ENCODE measurements at regions not wholly inside any gene's neighbourhood (a gene's known extent, or its start where the extent isn't known, plus 50 kb on each side); places are given as distances from the start of the nearest gene placed in this dataset.

- DNase-seq (ENCODE audit: low spot score) (no peak), FAIRE-seq (no peak), ATAC-seq (no peak)
- H3K4me1 ChIP-seq (ENCODE audit: insufficient read depth, low read length) = no peaks in the 10 kb centered on the region
- H3K4me2 ChIP-seq (ENCODE audit: low read depth, low read length) = no peak overlapping the region
- H2AFZ ChIP-seq (ENCODE audit: low read length) = no peak overlapping the region
- no peaks in the 10 kb centered on the region for H3K79me2 ChIP-seq (ENCODE audit: insufficient read depth, low read length)
- no peak overlapping the region for H3K27ac ChIP-seq (ENCODE audit: extremely low read length, insufficient read depth, low read length)
- BruUV-seq (replicated peaks) = no TSS peak
- H4K20me1 ChIP-seq (ENCODE audit: insufficient read depth, low read length) = no peaks in the 10 kb centered on the region
- no peak overlapping the region for H3K4me3 ChIP-seq (replicated peaks in 1 of 3; ENCODE audit: insufficient read depth in 1 of 3, low read depth in 2 of 3, low read length in 3 of 3)
- H3K9ac ChIP-seq (ENCODE audit: insufficient read depth, low read depth, low read length) = no peak overlapping the region
- POLR2A ChIA-PET = no interaction called here
- H3K36me3 ChIP-seq (replicated peaks in 1 of 2; ENCODE audit: control insufficient read depth in 1 of 2, insufficient read depth in 2 of 2, low read length in 2 of 2) = no peaks in the 10 kb centered on the region
- no peaks in the 10 kb centered on the region for H3K27me3 ChIP-seq (ENCODE audit: control insufficient read depth in 1 of 2, insufficient read depth in 2 of 2, low read length in 2 of 2)
- in situ Hi-C loops (cut with HindIII; ENCODE audit: extremely low pct_ligation_motif_present, low pct_unique_long_range_greater_than_20kb) (no loop called here), intact Hi-C loops (cut with micrococcal nuclease; ENCODE audit: unreplicated experiment) (no loop called here)
- CTCF ChIA-PET (ENCODE audit: low intra/inter-chr PET ratio, low total read pairs) = no interaction called here
- TF ChIP-seq BATF2 (CRISPR knock-in tag; IDR thresholded peaks at IDR 0.05) (no peak), USF2 (IDR thresholded peaks at IDR 0.05; ENCODE audit: low read depth, low read length) (no peak), USF2 (CRISPR knock-in tag; IDR thresholded peaks at IDR 0.05; ENCODE audit: borderline replicate concordance) (no peak), HMG20B (CRISPR knock-in tag; conservative IDR thresholded peaks at IDR 0.05) (no peak), TBL1XR1 (IDR thresholded peaks at IDR 0.05; ENCODE audit: borderline replicate concordance, low read length, partially characterized antibody) (no peak), HMG20A (CRISPR knock-in tag; IDR thresholded peaks at IDR 0.05; ENCODE audit: borderline replicate concordance) (no peak), FOXM1 (CRISPR knock-in tag; IDR thresholded peaks at IDR 0.05) (no peak), TSC22D2 (CRISPR knock-in tag; IDR thresholded peaks at IDR 0.05; ENCODE audit: borderline replicate concordance) (no peak), FOXA1 (IDR thresholded peaks at IDR 0.05) (no peak), FOXA1 (CRISPR knock-in tag; IDR thresholded peaks at IDR 0.05) (no peak), AGO2 (optimal IDR thresholded peaks at IDR 0.05; ENCODE audit: low read depth, low read length) (no peak), MATR3 (CRISPR knock-in tag; IDR thresholded peaks at IDR 0.05) (no peak), ZNF513 (CRISPR knock-in tag; conservative IDR thresholded peaks at IDR 0.05) (no peak)
- H3K9me3 ChIP-seq (ENCODE audit: low read length) = no peaks in the 10 kb centered on the region
- 87% methylated on average over 3 of the region's 3 CpGs for WGBS (ENCODE audit: low lambda C conversion rate)
Observed at GRCh38 chr9:32177396-32177795, 207.0 kb upstream of the ACO1 start.
